ENCODE measurements at regions not wholly inside any gene's neighbourhood (a gene's known extent, or its start where the extent isn't known, plus 50 kb on each side); places are given as distances from the start of the nearest gene placed in this dataset.

DNA sequence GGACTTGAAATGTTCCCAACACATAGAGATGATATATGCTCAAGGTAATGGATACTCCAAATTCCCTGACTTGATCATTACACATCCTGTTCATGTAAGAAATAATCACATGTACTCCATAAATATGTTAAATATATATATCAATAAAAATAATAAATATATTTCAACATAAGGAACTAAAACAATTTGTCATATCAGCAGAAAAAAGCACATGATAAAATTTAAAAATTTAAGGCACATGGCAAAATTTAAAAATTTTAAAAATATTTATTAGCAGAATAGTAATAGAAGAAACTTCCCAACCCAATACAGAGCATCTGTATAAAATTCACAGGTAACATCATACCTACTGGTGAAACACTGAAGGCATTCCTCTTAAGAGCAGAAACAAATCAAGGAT, 109.6 kb upstream of the KYNU start:
- Histone ChIP-seq H3K4me1 (ENCODE audit: control insufficient read depth, insufficient read depth, low read length) (no peaks in the 10 kb centered on the region), H3K4me3 (ENCODE audit: low read length) (no peak overlapping the region), H3K36me3 (ENCODE audit: control insufficient read depth, insufficient read depth, low read length) (no peaks in the 10 kb centered on the region), H3K9me3 (replicated peaks; ENCODE audit: control insufficient read depth, low read depth, low read length) (peaks cover 11% of the 10 kb centered on the region), H3K27ac (ENCODE audit: low read length) (no peak overlapping the region), H3K27me3 (ENCODE audit: control insufficient read depth, insufficient read depth, low read length) (no peaks in the 10 kb centered on the region)
- DNase-seq: no peak

DNA sequence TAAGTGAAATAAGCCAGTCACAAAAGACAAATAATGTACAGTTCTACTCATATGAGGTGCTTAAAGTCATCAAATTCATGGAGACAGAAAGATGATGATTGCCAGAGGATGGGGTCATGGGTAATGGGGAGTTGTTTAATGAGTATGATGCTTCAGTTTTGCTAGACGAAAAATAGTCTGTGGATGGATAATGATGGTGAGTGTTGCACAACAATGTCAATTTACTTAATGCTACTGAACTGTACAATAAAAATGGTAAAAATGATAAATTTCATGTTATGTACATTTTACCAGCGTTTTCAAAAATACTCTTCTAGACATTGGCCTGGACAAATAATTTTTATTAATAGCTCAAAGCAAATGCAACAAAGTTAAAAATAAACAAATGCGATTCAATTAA, 118.5 kb upstream of the KYNU start:
- Histone ChIP-seq H3K9me3 (replicated peaks; ENCODE audit: control insufficient read depth, low read depth, low read length) (no peaks in the 10 kb centered on the region), H3K4me3 (ENCODE audit: low read length) (no peak overlapping the region), H3K27me3 (ENCODE audit: control insufficient read depth, insufficient read depth, low read length) (no peaks in the 10 kb centered on the region), H3K4me1 (ENCODE audit: control insufficient read depth, insufficient read depth, low read length) (no peaks in the 10 kb centered on the region), H3K36me3 (ENCODE audit: control insufficient read depth, insufficient read depth, low read length) (no peaks in the 10 kb centered on the region), H3K27ac (ENCODE audit: low read length) (no peak overlapping the region)
- no peak for DNase-seq
- no CpG with 5 or more reads among the region's 3 CpGs for WGBS (ENCODE audit: insufficient coverage)

DNA sequence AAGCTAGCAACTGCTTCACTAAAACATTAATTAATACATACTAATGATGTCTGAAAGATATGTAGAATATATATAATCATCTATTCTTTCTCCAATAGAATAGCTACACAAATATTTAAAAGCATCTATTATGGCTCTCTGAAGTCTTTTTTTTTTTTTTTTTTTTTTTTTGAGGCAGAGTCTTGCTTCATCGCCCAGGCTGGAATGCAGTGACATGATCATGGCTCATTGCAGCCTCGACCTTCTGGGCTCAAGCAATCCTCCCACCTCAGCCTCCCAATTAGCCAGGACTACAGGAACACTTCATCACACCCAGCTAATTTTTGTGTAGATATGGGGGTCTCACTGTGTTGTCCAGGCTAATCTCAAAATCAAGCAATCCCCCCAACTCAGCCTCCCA, 120.4 kb upstream of the KYNU start:
- WGBS (ENCODE audit: insufficient coverage): no CpG with 5 or more reads among the region's 2 CpGs
- DNase-seq: no peak
- no peaks in the 10 kb centered on the region for H3K27me3 ChIP-seq (ENCODE audit: control insufficient read depth, insufficient read depth, low read length)
- no peak overlapping the region for H3K27ac ChIP-seq (ENCODE audit: low read length)
- no peaks in the 10 kb centered on the region for H3K4me1 ChIP-seq (ENCODE audit: control insufficient read depth, insufficient read depth, low read length)
- no peak overlapping the region for H3K4me3 ChIP-seq (ENCODE audit: low read length)
- no peaks in the 10 kb centered on the region for H3K9me3 ChIP-seq (replicated peaks; ENCODE audit: control insufficient read depth, low read depth, low read length)
- H3K36me3 ChIP-seq (ENCODE audit: control insufficient read depth, insufficient read depth, low read length): no peaks in the 10 kb centered on the region

DNA sequence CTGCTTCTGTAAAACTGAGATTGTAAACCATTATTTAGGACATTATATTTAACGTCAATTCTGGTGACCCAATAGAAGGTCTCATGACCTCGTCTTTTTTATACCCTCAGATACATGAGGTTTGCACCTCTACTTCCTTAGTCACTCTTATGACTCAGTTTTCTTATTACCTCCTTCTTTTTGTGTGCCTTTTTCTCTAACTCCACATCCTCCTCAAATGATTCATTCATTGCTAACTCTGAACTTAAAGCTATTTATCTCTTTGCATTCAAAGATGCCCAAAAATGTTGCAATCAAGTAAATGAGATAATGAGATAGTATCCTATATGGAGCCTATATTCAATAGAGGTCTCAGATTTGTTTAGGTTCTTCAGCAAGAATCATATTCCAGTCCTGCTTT, 121.0 kb upstream of the KYNU start:
- DNase-seq: no peak
- Histone ChIP-seq H3K4me1 (ENCODE audit: control insufficient read depth, insufficient read depth, low read length) (no peaks in the 10 kb centered on the region), H3K4me3 (ENCODE audit: low read length) (no peak overlapping the region), H3K27ac (ENCODE audit: low read length) (no peak overlapping the region), H3K9me3 (replicated peaks; ENCODE audit: control insufficient read depth, low read depth, low read length) (no peaks in the 10 kb centered on the region), H3K36me3 (ENCODE audit: control insufficient read depth, insufficient read depth, low read length) (no peaks in the 10 kb centered on the region), H3K27me3 (ENCODE audit: control insufficient read depth, insufficient read depth, low read length) (no peaks in the 10 kb centered on the region)
- 91% methylated on average over 2 of the region's 2 CpGs for WGBS (ENCODE audit: insufficient coverage)

DNA sequence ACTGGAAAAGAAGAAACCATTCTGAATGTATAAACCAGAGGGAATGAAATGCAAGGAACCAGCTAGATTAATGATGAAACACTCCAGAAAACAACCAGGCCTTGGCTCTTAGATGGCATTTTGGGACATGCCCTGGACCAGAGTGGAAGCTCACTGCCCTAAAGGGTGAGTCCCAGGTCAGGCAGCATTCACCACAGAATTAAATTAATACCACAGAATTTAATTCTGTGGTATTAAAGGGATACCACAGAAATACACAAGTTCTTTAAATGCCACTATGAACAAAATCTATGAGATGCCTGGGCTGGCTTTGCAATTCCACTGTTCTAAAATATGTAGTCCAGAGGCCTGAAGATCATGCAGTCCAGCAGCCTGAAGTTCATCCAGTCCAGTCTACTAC, 122.3 kb upstream of the KYNU start:
- no peaks in the 10 kb centered on the region for H3K36me3 ChIP-seq (ENCODE audit: control insufficient read depth, insufficient read depth, low read length)
- no peak for DNase-seq
- no peak overlapping the region for H3K4me3 ChIP-seq (ENCODE audit: low read length)
- H3K27me3 ChIP-seq (ENCODE audit: control insufficient read depth, insufficient read depth, low read length): no peaks in the 10 kb centered on the region
- H3K4me1 ChIP-seq (ENCODE audit: control insufficient read depth, insufficient read depth, low read length): no peaks in the 10 kb centered on the region
- H3K9me3 ChIP-seq (replicated peaks; ENCODE audit: control insufficient read depth, low read depth, low read length): no peaks in the 10 kb centered on the region
- no peak overlapping the region for H3K27ac ChIP-seq (ENCODE audit: low read length)

DNA sequence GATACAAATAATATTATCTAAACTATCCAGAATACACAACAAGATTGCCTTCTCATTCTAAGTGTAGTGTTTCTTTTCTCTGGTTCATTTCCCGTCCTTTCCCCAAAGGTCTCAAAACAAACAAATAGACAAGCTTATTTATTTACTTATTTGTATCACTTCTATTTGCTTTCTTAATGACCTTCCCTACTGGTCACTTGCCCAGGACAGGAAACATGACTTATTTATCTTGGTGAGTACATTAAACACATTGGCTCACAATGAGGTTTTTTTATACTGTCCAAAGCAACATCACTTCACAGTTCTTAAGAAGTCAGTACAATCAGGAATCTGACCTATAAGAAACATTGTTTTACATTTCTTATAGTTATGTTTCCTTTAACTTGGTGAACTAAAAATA, 123.3 kb upstream of the KYNU start:
- no peaks in the 10 kb centered on the region for H3K27me3 ChIP-seq (ENCODE audit: control insufficient read depth, insufficient read depth, low read length)
- no peaks in the 10 kb centered on the region for H3K4me1 ChIP-seq (ENCODE audit: control insufficient read depth, insufficient read depth, low read length)
- no peaks in the 10 kb centered on the region for H3K36me3 ChIP-seq (ENCODE audit: control insufficient read depth, insufficient read depth, low read length)
- no peak overlapping the region for H3K27ac ChIP-seq (ENCODE audit: low read length)
- peak; percentile 11 for DNase-seq
- no peak overlapping the region for H3K4me3 ChIP-seq (ENCODE audit: low read length)
- WGBS (ENCODE audit: insufficient coverage): no CpG with 5 or more reads among the region's 1 CpG
- no peaks in the 10 kb centered on the region for H3K9me3 ChIP-seq (replicated peaks; ENCODE audit: control insufficient read depth, low read depth, low read length)

DNA sequence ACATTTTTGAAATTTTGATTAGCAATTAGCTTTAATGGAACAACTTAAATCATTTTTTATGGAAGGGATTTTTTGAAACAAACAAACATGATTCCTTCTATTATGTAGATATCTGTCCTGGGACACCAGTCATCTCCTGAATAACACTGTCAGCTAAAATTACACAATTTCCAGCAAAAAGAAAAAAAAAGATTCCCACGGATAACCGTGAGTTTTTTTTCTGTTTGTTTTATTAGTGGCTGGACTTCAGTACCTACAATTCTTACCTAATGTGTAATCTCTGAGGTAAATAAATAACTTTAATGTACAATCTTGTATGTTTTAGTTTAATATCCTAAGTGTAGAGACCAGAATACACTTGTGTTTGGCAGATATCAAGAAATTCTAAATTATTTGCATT, 126.6 kb upstream of the KYNU start:
- DNase-seq: no peak
- Histone ChIP-seq H3K27ac (ENCODE audit: low read length) (no peak overlapping the region), H3K4me3 (ENCODE audit: low read length) (no peak overlapping the region), H3K27me3 (ENCODE audit: control insufficient read depth, insufficient read depth, low read length) (no peaks in the 10 kb centered on the region), H3K36me3 (ENCODE audit: control insufficient read depth, insufficient read depth, low read length) (no peaks in the 10 kb centered on the region), H3K9me3 (replicated peaks; ENCODE audit: control insufficient read depth, low read depth, low read length) (no peaks in the 10 kb centered on the region), H3K4me1 (ENCODE audit: control insufficient read depth, insufficient read depth, low read length) (no peaks in the 10 kb centered on the region)
- no CpG with 5 or more reads among the region's 2 CpGs for WGBS (ENCODE audit: insufficient coverage)

DNA sequence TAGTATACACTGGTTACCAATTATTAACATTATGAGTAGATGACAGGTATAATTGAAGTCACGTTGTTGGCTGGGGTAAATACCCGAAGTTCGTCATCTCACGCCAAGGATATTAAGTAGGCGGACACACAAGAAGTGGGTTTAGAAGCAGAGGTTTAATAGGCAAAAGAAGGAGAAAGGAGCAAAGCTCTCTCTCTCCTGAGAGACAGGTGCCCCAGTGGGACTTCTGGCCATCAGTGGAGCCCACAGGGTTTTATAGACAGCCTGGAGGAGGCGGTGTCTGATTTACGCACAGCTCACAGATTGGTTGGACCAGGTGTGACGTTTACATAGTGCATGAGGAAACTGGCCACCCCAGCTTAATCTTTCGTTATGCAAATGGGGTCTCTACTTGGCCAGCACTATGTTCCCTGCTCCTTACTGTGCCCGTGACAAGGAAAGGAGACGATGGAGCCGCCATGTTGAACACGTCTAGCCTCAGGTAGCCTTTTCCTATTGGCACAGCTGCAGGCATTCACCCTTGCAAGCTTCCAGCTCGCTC, 128.8 kb upstream of the KYNU start:
- no peaks in the 10 kb centered on the region for H3K9me3 ChIP-seq (replicated peaks; ENCODE audit: control insufficient read depth, low read depth, low read length)
- no peak overlapping the region for H3K27ac ChIP-seq (ENCODE audit: low read length)
- WGBS (ENCODE audit: insufficient coverage): 92% methylated on average over 12 of the region's 14 CpGs
- no peak for DNase-seq
- no peaks in the 10 kb centered on the region for H3K36me3 ChIP-seq (ENCODE audit: control insufficient read depth, insufficient read depth, low read length)
- no peak overlapping the region for H3K4me3 ChIP-seq (ENCODE audit: low read length)
- no peaks in the 10 kb centered on the region for H3K4me1 ChIP-seq (ENCODE audit: control insufficient read depth, insufficient read depth, low read length)
- no peaks in the 10 kb centered on the region for H3K27me3 ChIP-seq (ENCODE audit: control insufficient read depth, insufficient read depth, low read length)

DNA sequence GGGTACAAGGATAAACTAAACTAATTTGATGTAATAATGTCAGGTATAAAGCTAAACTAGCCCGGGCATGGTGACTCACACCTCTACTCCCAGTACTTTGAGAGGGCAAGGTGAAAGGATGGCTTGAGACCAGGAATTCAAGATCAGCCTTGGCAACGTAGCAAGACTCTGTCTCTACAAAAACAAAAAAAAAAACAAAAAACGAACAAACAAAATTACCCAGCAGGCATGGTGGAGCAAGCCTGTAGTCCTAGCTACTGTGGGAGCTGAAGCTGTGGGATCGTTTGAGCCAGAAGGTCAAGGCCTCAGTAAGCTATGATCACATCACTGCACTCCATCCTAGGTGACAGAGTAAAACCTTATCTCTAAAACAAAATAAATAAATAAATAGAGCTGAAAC, 131.8 kb upstream of the KYNU start:
- Histone ChIP-seq H3K27ac (ENCODE audit: low read length) (no peak overlapping the region), H3K27me3 (ENCODE audit: control insufficient read depth, insufficient read depth, low read length) (no peaks in the 10 kb centered on the region), H3K36me3 (ENCODE audit: control insufficient read depth, insufficient read depth, low read length) (no peaks in the 10 kb centered on the region), H3K9me3 (replicated peaks; ENCODE audit: control insufficient read depth, low read depth, low read length) (no peaks in the 10 kb centered on the region), H3K4me1 (ENCODE audit: control insufficient read depth, insufficient read depth, low read length) (no peaks in the 10 kb centered on the region), H3K4me3 (ENCODE audit: low read length) (no peak overlapping the region)
- no CpG with 5 or more reads among the region's 4 CpGs for WGBS (ENCODE audit: insufficient coverage)
- no peak for DNase-seq

DNA sequence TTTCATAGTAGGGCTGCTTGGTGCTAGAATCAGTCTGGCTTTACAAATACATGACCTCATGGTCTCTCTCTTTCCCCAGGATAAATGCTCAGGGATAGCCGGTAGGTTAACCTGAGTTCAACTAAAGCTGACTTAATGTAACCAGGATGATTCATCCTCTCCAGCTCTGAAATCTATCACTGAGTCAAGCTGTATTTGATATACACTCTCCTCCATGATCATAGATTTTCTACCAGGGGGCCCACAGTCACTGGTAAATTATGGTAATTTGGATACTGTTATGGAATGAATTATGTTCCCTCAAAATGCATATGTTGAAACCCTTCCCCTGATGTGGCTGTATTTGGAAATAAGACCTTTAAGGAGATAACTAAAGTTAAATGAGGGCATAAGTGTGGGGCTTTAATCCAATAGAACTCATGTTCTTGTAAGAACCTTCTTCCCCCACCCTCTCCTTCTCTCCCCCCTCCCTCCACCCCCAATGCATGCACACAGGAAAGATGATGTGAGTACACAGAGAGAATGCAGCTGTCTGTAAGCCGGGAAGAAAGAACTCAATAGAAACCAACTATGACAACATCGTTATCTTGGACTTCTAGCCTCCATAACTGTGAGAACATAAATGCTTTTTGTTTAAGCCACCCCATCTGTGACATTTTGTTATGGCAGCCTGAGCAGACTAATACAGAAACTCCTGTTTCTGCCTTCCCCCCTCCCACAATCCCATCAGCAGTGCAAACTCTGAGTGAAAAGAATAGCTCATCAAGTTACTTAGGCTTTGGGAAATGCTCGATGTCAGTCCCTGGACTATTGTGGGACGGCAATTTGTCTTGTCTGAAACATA, 134.9 kb upstream of the KYNU start:
- no peaks in the 10 kb centered on the region for H3K36me3 ChIP-seq (ENCODE audit: control insufficient read depth, insufficient read depth, low read length)
- DNase-seq: no peak
- 100% methylated on average over 1 of the region's 5 CpGs for WGBS (ENCODE audit: insufficient coverage)
- H3K4me1 ChIP-seq (ENCODE audit: control insufficient read depth, insufficient read depth, low read length): no peaks in the 10 kb centered on the region
- no peaks in the 10 kb centered on the region for H3K9me3 ChIP-seq (replicated peaks; ENCODE audit: control insufficient read depth, low read depth, low read length)
- H3K4me3 ChIP-seq (ENCODE audit: low read length): no peak overlapping the region
- H3K27ac ChIP-seq (ENCODE audit: low read length): no peak overlapping the region
- H3K27me3 ChIP-seq (ENCODE audit: control insufficient read depth, insufficient read depth, low read length): no peaks in the 10 kb centered on the region
